ENCODE measurements at regions not wholly inside any gene's neighbourhood (a gene's known extent, or its start where the extent isn't known, plus 50 kb on each side); places are given as distances from the start of the nearest gene placed in this dataset.
"Not testable (repeated sequence)": the region's sequence is repeated elsewhere in the genome, so short reads cannot be mapped to it uniquely, and the experiment has no call there.

DNA sequence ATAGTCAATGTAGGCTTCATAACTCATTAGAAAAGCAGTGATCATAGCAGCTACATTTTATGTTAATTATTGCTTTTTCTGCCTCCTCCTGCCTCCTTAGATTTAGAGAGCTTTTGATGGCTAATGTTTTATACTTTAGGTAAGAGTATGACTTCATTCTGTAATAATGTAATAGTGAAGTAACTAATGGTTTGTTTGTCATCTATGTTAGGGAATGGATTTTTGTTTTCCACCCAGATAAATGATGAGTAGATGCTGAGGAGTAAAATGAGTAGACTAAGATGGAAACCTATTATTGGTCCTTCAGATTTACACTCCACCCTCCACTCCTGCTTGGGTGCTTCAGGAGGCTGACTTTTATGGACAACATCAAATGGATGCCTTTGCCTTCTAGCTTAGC, 170.6 kb downstream of the CTH start:
- intact Hi-C loops (cut with micrococcal nuclease), result no loop called here
- H3K27me3 Mint-ChIP-seq (ENCODE audit: low read depth), result no peaks in the 10 kb centered on the region
- H3K4me3 Mint-ChIP-seq (ENCODE audit: low read depth), result no peak overlapping the region
- H3K27ac Mint-ChIP-seq, result no peak overlapping the region
- DNase-seq (ENCODE audit: low spot score), result no peak
- no peaks in the 10 kb centered on the region for H3K4me1 Mint-ChIP-seq (ENCODE audit: low read depth)
- no peaks in the 10 kb centered on the region for H3K36me3 Mint-ChIP-seq (ENCODE audit: low read depth)
- H3K9me3 Mint-ChIP-seq, result no peaks in the 10 kb centered on the region

DNA sequence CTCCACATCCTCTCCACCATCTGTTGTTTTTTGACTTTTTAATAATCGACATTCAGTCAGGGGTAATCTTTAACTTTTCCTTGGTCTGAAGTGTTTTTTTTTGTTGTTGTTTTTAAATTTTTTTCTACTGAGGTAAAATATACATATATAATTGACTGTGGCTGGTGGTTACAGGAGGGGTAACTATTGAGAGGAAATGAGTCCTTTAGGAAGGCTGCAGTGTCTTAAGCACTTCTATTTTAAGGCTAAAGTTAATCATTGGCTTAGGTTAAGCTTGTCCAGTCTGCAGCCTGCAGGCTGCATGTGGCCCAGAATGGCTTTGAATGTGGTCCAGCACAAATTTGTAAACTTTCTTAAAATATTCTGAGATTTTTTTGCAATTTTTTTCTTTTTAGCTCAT, 172.5 kb downstream of the CTH start:
- no peaks in the 10 kb centered on the region for H3K9me3 Mint-ChIP-seq
- no peaks in the 10 kb centered on the region for H3K4me1 Mint-ChIP-seq (ENCODE audit: low read depth)
- DNase-seq (ENCODE audit: low spot score), result no peak
- H3K27ac Mint-ChIP-seq, result no peak overlapping the region
- H3K36me3 Mint-ChIP-seq (ENCODE audit: low read depth), result no peaks in the 10 kb centered on the region
- H3K4me3 Mint-ChIP-seq (ENCODE audit: low read depth), result no peak overlapping the region
- intact Hi-C loops (cut with micrococcal nuclease), result no loop called here
- H3K27me3 Mint-ChIP-seq (ENCODE audit: low read depth), result no peaks in the 10 kb centered on the region

DNA sequence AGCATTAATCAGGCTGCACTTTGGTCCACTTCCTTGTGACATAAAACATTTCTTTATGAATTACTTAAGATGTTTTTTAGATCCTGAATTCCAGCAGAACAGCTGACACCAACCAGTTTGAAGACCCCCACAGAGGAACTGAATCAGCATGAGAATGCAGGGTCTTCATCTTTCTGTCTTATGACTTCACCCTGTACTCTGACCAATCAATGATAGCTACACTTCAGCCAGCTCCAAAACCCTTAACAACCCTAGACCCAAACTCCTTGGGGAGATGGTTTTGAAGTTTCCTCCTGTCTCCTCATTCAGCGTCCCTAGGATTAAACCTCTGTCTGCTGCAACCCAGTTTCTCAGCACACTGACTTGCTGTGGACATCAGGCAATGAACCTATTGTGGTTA, 175.0 kb downstream of the CTH start:
- no peaks in the 10 kb centered on the region for H3K27me3 Mint-ChIP-seq (ENCODE audit: low read depth)
- no peak for DNase-seq (ENCODE audit: low spot score)
- intact Hi-C loops (cut with micrococcal nuclease), result no loop called here
- no peak overlapping the region for H3K27ac Mint-ChIP-seq
- no peaks in the 10 kb centered on the region for H3K36me3 Mint-ChIP-seq (ENCODE audit: low read depth)
- no peaks in the 10 kb centered on the region for H3K9me3 Mint-ChIP-seq
- H3K4me3 Mint-ChIP-seq (ENCODE audit: low read depth), result no peak overlapping the region
- H3K4me1 Mint-ChIP-seq (ENCODE audit: low read depth), result no peaks in the 10 kb centered on the region

DNA sequence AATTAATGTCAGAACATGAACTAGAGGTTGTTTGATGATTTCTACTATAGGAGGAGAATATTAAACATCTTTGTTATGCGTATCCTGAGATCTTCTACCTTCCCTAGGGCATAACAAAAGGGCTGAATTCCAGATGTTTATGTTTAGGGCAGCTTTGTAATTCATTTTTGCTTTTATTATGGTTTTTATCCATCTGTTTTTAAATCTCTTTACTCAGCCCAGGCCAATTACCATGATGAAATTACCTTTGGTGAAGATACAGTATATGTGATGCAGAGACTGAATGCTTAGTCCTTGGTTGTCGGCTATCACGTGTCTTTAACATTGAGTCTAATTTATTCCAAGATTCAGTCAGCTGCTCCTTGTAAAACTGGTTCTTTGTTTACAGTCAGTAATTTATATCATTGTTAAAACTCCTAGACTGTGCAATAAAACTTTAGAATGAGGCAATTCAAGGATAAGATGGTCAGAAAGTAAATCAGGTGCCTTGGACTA, 176.9 kb downstream of the CTH start:
- Mint-ChIP-seq H3K27me3 (ENCODE audit: low read depth) (no peaks in the 10 kb centered on the region), H3K4me1 (ENCODE audit: low read depth) (no peaks in the 10 kb centered on the region), H3K36me3 (ENCODE audit: low read depth) (no peaks in the 10 kb centered on the region), H3K9me3 (no peaks in the 10 kb centered on the region), H3K27ac (no peak overlapping the region), H3K4me3 (ENCODE audit: low read depth) (no peak overlapping the region)
- intact Hi-C loops (cut with micrococcal nuclease), result no loop called here
- no peak for DNase-seq (ENCODE audit: low spot score)

DNA sequence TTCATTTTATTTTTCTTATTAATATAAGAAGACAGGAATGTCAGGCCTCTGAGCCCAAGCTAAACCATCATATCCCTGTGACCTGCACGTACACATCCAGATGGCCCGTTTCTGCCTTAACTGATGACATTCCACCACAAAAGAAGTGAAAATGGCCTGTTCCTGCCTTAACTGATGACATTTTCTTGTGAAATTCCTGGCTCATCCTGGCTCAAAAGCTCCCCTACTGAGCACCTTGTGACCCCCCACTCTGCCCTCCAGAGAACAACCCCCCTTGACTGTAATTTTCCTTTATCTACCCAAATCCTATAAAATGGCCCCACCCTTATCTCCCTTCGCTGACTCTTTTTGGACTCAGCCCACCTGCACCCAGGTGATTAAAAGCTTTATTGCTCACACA, 182.5 kb downstream of the CTH start:
- H3K4me3 Mint-ChIP-seq (ENCODE audit: low read depth); H3K36me3 Mint-ChIP-seq (ENCODE audit: low read depth); intact Hi-C loops (cut with micrococcal nuclease); H3K4me1 Mint-ChIP-seq (ENCODE audit: low read depth); H3K27ac Mint-ChIP-seq; H3K9me3 Mint-ChIP-seq; H3K27me3 Mint-ChIP-seq (ENCODE audit: low read depth); DNase-seq (ENCODE audit: low spot score): not testable (repeated sequence)

DNA sequence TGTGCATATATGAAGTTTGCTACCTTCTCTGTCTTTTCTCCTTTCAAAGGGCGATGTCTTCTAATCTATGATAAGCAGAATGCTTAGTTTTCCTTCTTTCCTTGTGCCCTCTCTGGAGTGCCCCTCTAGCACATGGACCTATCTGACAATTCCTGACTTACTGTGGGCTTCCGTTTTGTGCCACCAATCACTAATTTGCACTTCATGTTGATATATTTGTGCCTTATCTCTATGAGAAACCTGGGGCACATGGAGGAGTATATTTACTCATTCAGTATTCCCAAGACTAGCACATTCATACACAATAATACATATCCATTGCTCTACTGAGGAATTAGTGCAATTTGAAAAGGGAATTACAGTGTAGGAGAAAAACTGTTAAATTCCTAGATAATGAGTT, 197.7 kb downstream of the CTH start:
- intact Hi-C loops (cut with micrococcal nuclease), result no loop called here

DNA sequence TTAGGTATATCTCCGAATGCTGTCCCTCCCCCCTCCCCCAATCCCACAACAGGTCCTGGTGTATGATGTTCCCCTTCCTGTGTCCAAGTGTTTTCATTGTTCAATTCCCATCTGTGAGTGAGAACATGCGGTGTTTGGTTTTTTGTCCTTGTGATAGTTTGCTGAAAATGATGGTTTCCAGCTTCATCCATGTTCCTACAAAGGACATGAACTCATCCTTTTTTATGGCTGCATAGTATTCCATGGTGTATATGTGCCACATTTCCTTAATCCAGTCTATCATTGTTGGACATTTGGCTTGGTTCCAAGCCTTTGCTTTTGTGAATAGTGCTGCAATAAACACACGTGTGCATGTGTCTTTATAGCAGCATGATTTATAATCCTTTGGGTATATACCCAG, 199.1 kb downstream of the CTH start:
- intact Hi-C loops (cut with micrococcal nuclease); H3K27ac Mint-ChIP-seq; DNase-seq (ENCODE audit: low spot score); H3K4me1 Mint-ChIP-seq (ENCODE audit: low read depth); H3K9me3 Mint-ChIP-seq; H3K36me3 Mint-ChIP-seq (ENCODE audit: low read depth); H3K27me3 Mint-ChIP-seq (ENCODE audit: low read depth); H3K4me3 Mint-ChIP-seq (ENCODE audit: low read depth): not testable (repeated sequence)

More for the DNA sequence above, 197.7 kb downstream of the CTH start:
- Mint-ChIP-seq H3K36me3 (ENCODE audit: low read depth) (no peaks in the 10 kb centered on the region), H3K4me1 (ENCODE audit: low read depth) (no peaks in the 10 kb centered on the region), H3K9me3 (no peaks in the 10 kb centered on the region), H3K27ac (no peak overlapping the region), H3K27me3 (ENCODE audit: low read depth) (no peaks in the 10 kb centered on the region), H3K4me3 (ENCODE audit: low read depth) (no peak overlapping the region)
- DNase-seq (ENCODE audit: low spot score), result no peak

DNA sequence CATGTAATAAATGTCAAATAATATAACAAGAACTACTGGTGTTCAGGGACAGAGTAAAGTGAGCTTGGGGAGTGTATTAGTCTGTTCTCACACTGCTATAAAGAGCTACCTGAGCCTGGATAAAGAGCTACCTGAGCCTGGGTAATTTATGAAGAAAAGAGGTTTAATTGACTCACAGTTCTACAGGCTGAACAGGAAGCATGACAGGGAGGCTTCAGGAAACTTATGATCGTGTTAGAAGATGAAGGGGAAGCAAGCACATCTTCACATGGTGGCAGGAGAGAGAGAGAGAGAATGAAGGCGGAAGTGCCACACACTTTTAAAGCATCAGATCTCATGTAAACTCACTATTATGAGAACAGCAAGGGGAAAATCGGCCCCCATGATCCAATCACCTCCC, 205.9 kb downstream of the CTH start:
- Mint-ChIP-seq H3K9me3 (peaks cover 5% of the 10 kb centered on the region), H3K27me3 (ENCODE audit: low read depth) (no peaks in the 10 kb centered on the region)
- intact Hi-C loops (cut with micrococcal nuclease), result no loop called here

DNA sequence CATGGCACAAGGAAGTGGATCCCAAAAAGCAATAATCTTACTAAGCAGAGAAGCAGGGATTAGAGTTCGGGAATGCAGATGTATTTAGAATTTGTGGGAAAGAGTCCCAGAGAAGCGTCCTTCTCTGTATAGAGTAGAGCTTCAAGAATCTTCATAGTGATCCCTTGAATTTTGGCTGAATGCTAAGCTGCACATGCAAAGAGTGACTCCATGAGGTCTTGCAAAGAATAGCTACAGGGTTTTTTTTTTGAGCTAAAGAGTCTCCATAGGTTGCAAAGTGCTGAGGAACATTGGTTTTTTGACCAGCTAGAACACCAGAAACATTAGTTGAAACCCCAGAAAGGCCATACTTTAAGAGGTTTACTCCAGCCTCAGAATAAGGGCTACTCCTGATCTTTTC, 206.7 kb downstream of the CTH start:
- no peaks in the 10 kb centered on the region for H3K36me3 Mint-ChIP-seq (ENCODE audit: low read depth)
- intact Hi-C loops (cut with micrococcal nuclease), result no loop called here
- H3K27me3 Mint-ChIP-seq (ENCODE audit: low read depth), result no peaks in the 10 kb centered on the region
- no peaks in the 10 kb centered on the region for H3K4me1 Mint-ChIP-seq (ENCODE audit: low read depth)
- peaks cover 5% of the 10 kb centered on the region for H3K9me3 Mint-ChIP-seq
- H3K27ac Mint-ChIP-seq, result no peak overlapping the region
- DNase-seq (ENCODE audit: low spot score), result no peak
- no peak overlapping the region for H3K4me3 Mint-ChIP-seq (ENCODE audit: low read depth)

More for the DNA sequence above, 205.9 kb downstream of the CTH start:
- Mint-ChIP-seq H3K27ac (no peak overlapping the region), H3K4me1 (ENCODE audit: low read depth) (no peaks in the 10 kb centered on the region), H3K4me3 (ENCODE audit: low read depth) (no peak overlapping the region), H3K36me3 (ENCODE audit: low read depth) (no peaks in the 10 kb centered on the region)
- DNase-seq (ENCODE audit: low spot score), result no peak

DNA sequence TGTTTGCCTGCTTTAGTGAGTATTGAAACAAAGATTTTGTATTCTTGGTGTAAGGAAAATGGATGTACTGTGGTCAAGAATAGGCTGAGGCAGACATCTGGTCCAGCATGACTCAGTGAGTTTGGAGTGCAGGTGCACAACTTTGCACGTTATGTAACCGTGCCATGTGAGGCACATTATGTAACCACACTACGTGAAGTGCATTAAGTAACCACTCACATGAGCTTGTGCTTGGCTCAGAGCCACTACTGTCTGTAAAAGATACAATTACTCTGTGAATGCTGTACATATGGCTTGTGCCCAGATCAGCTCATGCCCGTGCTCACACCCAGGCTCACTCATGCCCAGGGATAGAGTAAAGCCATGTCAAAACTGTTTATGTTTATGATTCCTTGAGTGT, 216.8 kb downstream of the CTH start:
- intact Hi-C loops (cut with micrococcal nuclease), result no loop called here
- Mint-ChIP-seq H3K27ac (no peak overlapping the region), H3K9me3 (no peaks in the 10 kb centered on the region), H3K36me3 (ENCODE audit: low read depth) (no peaks in the 10 kb centered on the region), H3K27me3 (ENCODE audit: low read depth) (no peaks in the 10 kb centered on the region), H3K4me3 (ENCODE audit: low read depth) (no peak overlapping the region), H3K4me1 (ENCODE audit: low read depth) (no peaks in the 10 kb centered on the region)
- no peak for DNase-seq (ENCODE audit: low spot score)

DNA sequence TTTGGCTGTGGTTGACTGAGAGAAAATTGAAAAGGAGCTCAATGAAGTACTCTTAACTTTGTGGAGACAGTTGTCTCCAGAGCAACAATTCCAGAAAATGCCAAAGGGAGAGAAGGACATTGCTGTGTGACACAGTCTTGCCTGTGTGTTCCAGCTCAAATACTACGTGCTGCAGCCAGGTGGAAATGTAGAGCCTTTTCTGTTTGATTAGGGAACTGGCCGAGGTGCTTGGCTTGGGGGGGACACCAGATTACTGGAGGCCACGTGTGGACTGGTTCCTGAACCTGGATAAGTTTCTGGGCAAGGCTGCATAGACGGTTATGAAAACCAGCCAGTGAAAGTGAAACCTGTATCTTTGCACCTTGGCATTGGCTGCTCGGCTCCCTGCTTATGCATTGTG, 217.9 kb downstream of the CTH start:
- intact Hi-C loops (cut with micrococcal nuclease), result no loop called here
- no peak overlapping the region for H3K4me3 Mint-ChIP-seq (ENCODE audit: low read depth)
- no peaks in the 10 kb centered on the region for H3K27me3 Mint-ChIP-seq (ENCODE audit: low read depth)
- H3K27ac Mint-ChIP-seq, result no peak overlapping the region
- H3K4me1 Mint-ChIP-seq (ENCODE audit: low read depth), result no peaks in the 10 kb centered on the region
- H3K9me3 Mint-ChIP-seq, result no peaks in the 10 kb centered on the region
- DNase-seq (ENCODE audit: low spot score), result no peak
- no peaks in the 10 kb centered on the region for H3K36me3 Mint-ChIP-seq (ENCODE audit: low read depth)

DNA sequence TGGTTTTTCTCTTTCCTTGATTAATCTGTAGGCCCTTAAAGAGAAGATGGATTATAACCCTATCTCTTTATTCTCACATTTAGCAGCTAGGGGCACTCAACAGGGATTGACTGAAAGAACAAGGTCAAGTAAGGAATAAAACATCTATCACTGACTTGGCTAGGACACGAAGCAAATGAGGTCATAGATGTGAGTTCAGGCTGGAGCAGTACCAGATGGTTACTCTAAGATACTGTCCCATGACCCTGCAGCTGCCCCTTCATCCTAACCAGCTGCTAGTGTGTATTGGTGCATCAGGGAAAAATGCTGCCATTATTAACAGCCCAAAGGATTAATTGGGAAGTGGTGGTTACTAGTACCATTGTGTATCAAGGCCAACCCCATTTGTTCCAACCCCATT, 221.9 kb downstream of the CTH start:
- Mint-ChIP-seq H3K36me3 (ENCODE audit: low read depth) (no peaks in the 10 kb centered on the region), H3K9me3 (no peaks in the 10 kb centered on the region), H3K4me3 (ENCODE audit: low read depth) (no peak overlapping the region), H3K27me3 (ENCODE audit: low read depth) (peaks cover 1% of the 10 kb centered on the region), H3K4me1 (ENCODE audit: low read depth) (no peaks in the 10 kb centered on the region), H3K27ac (no peak overlapping the region)
- intact Hi-C loops (cut with micrococcal nuclease), result no loop called here
- no peak for DNase-seq (ENCODE audit: low spot score)

DNA sequence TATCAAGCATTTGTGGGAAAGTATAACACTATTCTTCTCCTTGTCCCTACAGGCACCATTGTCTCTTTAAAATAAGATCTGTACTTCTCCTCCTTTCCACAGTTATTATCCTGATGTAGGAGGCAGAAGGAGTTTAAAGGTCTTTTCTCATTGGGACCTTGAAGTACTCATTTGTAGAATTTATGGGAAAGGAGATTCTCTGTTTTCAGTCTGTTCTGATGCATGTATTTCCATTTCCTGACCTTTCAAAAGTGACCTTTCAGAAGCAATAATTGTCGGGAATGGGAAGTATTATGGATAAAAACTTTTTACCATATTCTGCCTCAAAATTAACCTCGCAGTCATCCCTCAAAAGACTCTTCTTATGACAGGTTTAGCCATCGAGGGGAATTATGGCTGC, 224.8 kb downstream of the CTH start:
- DNase-seq (ENCODE audit: low spot score), result no peak
- H3K4me3 Mint-ChIP-seq (ENCODE audit: low read depth), result no peak overlapping the region
- H3K36me3 Mint-ChIP-seq (ENCODE audit: low read depth), result no peaks in the 10 kb centered on the region

DNA sequence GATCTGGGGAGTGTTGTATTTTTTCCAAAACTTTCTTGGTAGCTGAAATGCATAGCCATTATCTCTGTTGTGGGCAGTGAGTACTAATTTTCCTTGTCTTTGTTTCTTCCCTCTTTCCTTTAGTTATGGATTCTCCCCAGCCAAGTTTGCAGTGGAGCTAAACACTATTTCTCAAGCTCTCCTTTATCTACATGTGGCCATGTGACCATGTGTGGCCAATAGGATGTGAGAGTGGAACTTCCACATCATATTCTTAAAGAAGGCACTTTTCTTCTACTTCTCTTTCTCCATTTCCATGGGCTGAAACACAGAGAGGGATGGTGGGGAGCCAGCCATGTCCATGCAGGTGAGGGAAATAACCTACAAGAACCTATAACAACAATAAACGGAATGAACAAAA, 230.8 kb downstream of the CTH start:
- Mint-ChIP-seq H3K4me3 (ENCODE audit: low read depth) (no peak overlapping the region), H3K27ac (no peak overlapping the region), H3K4me1 (ENCODE audit: low read depth) (no peaks in the 10 kb centered on the region), H3K9me3 (no peaks in the 10 kb centered on the region), H3K27me3 (ENCODE audit: low read depth) (no peaks in the 10 kb centered on the region), H3K36me3 (ENCODE audit: low read depth) (no peaks in the 10 kb centered on the region)
- intact Hi-C loops (cut with micrococcal nuclease), result no loop called here
- no peak for DNase-seq (ENCODE audit: low spot score)

More for the DNA sequence above, 224.8 kb downstream of the CTH start:
- peaks cover 1% of the 10 kb centered on the region for H3K27me3 Mint-ChIP-seq (ENCODE audit: low read depth)
- no peak overlapping the region for H3K27ac Mint-ChIP-seq
- no peaks in the 10 kb centered on the region for H3K4me1 Mint-ChIP-seq (ENCODE audit: low read depth)
- no peaks in the 10 kb centered on the region for H3K9me3 Mint-ChIP-seq
- intact Hi-C loops (cut with micrococcal nuclease), result no loop called here
